Stomach (tissue), 8 donors: ENCODE measurements at regions not wholly inside any gene's neighbourhood (a gene's known extent, or its start where the extent isn't known, plus 50 kb on each side); places are given as distances from the start of the nearest gene placed in this dataset.

ENCODE experiments used
- DNase-seq, 2 donors: peaks; one replicate each; pipeline versions ENCODE4 v3.0.0 to v3.0.0-alpha.2; 2013 to 2019
- H3K27ac ChIP-seq, 5 donors: fragments of 200-600 bp in 4 of 5; sonication (generic) in 4 of 5; one replicate each; pipeline ENCODE4 v1.5.1; 2013 to 2019; ENCODE audit warnings: mild to moderate bottlenecking in 1 of 5, moderate library complexity in 1 of 5
- H3K27me3 ChIP-seq, 3 donors: fragments of 200-600 bp; sonication (generic); one replicate each; pipeline ENCODE4 v1.5.1; 2017 to 2019; ENCODE audit warnings: mixed run types in 1 of 3
- H3K36me3 ChIP-seq, 4 donors: fragments of 200-600 bp; sonication (generic); 1 replicate in 3 of 4; 2 replicates in 1 of 4; pipeline ENCODE4 v1.5.1; 2016 to 2019
- H3K4me1 ChIP-seq, 4 donors: fragments of 200-600 bp; sonication (generic); one replicate each; pipeline ENCODE4 v1.5.1; 2016 to 2019
- H3K4me3 ChIP-seq, 4 donors: fragments of 200-600 bp; sonication (generic) in 3 of 4; one replicate each; pipeline ENCODE4 v1.5.1; 2016 to 2019; ENCODE audit warnings: mild to moderate bottlenecking in 1 of 4
- H3K9me3 ChIP-seq, 4 donors: fragments of 200-600 bp; sonication (generic); one replicate each; pipeline ENCODE4 v1.5.1; 2016 to 2019
- EP300 ChIP-seq: sonication (generic); formaldehyde crosslinking; IDR thresholded peaks from one replicate; pipeline ENCODE4 v1.6.1; 2017; ENCODE audit warnings: antibody characterized with exemption
- POLR2A ChIP-seq, 4 donors: fragments of 450-650 bp; IDR thresholded peaks; one replicate each; pipeline ENCODE4 v1.6.1; 2016; ENCODE audit warnings: antibody characterized with exemption in 4 of 4, control low read depth in 2 of 4, mild to moderate bottlenecking in 1 of 4, moderate library complexity in 1 of 4
- POLR2AphosphoS5 ChIP-seq, 3 donors: sonication (generic); formaldehyde crosslinking; IDR thresholded peaks; one replicate each; pipeline ENCODE4 v1.6.1; 2016; ENCODE audit warnings: antibody characterized with exemption in 3 of 3
- WGBS, 5 donors: extraction: QIAGEN DNeasy Blood & Tissue Kit in 3 of 5; methylation state at CpG; one replicate each; pipeline versions ENCODE4 v1.1.5 to v1.1.7; 2013 to 2018; 5-methylcytosine and 5-hydroxymethylcytosine counted together
- intact Hi-C: fragments of 100-400 bp; cut with DNase I; formaldehyde crosslinking; loops from one replicate; pipeline ENCODE4 v1.15.1; 2023; ENCODE audit warnings: low total_unique reads
- TF ChIP-seq, protein P1 (sequence below), 7 experiments: fragments of 450-650 bp in 4 of 7; fragments of 200-600 bp in 3 of 7; sonication (generic) in 3 of 7; IDR thresholded peaks; one replicate each; pipeline ENCODE4 v1.5.1; 2016 to 2019; ENCODE audit warnings: antibody characterized with exemption in 7 of 7, control low read depth in 2 of 7, mild to moderate bottlenecking in 1 of 7
- donor health status: healthy with polysubstance abuse.
- donor health status: Bipolar disorder and iron deficiency.
- donor health status: healthy.

DNA sequence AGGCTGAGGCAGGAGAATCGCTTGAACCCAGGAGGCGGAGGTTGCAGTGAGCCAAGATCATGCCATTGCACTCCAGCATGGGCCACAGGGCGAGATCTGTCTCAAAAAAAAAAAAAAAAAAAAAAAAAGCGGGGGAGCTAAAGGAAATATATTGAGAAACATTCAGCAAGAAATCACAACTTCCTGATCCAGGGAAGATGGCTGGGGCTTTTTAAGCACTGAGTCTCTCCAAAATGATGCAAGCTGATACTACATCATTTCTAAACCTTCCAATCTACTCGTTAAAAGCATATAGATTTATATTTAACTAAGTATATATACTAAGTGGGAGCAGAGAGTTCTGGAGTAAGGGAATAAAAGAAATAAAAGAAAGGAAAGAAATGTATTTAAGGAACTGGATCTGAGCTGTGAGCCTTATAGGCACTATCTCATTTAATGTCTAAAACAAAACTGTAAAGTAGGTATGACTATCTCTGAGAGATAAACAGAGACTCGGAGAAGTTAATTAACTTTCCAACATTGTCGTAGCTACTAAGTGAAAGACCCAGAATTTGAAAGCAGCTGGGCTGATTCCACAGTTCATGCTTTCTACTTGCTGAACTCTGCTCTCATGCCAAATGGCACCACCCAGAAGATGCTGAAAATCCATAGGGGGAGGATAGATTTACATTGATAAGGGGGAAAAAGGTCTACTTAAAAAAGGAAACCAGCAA is 215.0 kb upstream of the MARCKS start:
- H3K4me1 ChIP-seq: peaks cover 22 to 45% (median 32%) of the 10 kb centered on the region in 4 donors
- intact Hi-C loops: no loop called here
- H3K4me3 ChIP-seq: peak overlapping the region in 1 of 4 donors; percentile 6
- WGBS, 5 donors: 62 to 73% (median 70%) methylated on average over 6 to 7 of the region's 7 CpGs
- no peak for DNase-seq
- no peaks in the 10 kb centered on the region for H3K27me3 ChIP-seq
- H3K27ac ChIP-seq: peak overlapping the region; percentile 46 to 78 (median 72)
- no peaks in the 10 kb centered on the region for H3K9me3 ChIP-seq
- no peak for TF ChIP-seq POLR2AphosphoS5 (IDR thresholded peaks at IDR 0.05)
- no peaks in the 10 kb centered on the region for H3K36me3 ChIP-seq

DNA sequence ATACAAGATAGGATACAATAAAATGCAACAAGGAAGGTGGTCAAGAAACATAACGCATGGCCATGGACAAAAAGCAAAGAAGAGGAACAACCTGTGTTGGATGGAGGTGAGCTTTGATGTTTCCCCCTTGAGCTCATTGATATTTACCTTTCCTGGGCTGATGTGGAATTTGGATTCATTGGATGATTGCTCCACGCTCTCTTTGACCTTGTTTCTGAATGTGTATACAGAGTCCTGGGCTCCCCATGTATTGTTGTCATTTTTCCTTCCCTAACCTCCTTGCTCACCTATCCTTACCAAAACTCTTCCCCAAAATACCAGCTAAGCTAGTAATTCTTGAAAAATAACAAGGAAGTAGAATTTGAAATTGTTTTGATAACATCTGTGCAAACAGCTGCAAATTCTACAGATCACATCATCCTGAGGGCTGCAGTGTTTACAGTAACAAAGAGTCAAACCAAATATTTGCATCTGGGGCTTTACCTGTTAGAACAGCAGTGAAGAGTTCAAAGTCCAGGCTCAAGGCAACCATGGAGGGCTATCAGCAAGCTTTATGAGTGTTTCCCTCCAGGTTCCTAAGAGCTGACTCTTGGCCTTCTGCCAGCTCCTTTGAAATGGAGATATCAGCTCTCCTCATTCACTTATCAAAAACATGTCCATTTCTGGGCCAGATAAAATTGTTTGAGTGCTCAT is 214.3 kb upstream of the MARCKS start:
- H3K36me3 ChIP-seq: no peaks in the 10 kb centered on the region
- WGBS, 5 donors: 20 to 56% (median 39%) methylated on average over 2 of the region's 2 CpGs
- no peaks in the 10 kb centered on the region for H3K27me3 ChIP-seq
- intact Hi-C loops: no loop called here
- no peaks in the 10 kb centered on the region for H3K9me3 ChIP-seq
- H3K4me1 ChIP-seq: peaks cover 25 to 45% (median 33%) of the 10 kb centered on the region in 4 donors
- H3K4me3 ChIP-seq: peak overlapping the region in 1 of 4 donors; percentile 6
- H3K27ac ChIP-seq: peak overlapping the region; percentile 56 to 78 (median 72)
- peak; percentile 95 to 97 for DNase-seq
- TF ChIP-seq POLR2A (IDR thresholded peaks at IDR 0.05): no peak
- TF ChIP-seq, protein P1, sequence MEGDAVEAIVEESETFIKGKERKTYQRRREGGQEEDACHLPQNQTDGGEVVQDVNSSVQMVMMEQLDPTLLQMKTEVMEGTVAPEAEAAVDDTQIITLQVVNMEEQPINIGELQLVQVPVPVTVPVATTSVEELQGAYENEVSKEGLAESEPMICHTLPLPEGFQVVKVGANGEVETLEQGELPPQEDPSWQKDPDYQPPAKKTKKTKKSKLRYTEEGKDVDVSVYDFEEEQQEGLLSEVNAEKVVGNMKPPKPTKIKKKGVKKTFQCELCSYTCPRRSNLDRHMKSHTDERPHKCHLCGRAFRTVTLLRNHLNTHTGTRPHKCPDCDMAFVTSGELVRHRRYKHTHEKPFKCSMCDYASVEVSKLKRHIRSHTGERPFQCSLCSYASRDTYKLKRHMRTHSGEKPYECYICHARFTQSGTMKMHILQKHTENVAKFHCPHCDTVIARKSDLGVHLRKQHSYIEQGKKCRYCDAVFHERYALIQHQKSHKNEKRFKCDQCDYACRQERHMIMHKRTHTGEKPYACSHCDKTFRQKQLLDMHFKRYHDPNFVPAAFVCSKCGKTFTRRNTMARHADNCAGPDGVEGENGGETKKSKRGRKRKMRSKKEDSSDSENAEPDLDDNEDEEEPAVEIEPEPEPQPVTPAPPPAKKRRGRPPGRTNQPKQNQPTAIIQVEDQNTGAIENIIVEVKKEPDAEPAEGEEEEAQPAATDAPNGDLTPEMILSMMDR (IDR thresholded peaks at IDR 0.05): no peak
- TF ChIP-seq POLR2AphosphoS5 (IDR thresholded peaks at IDR 0.05): peak in 2 of 3 donors; percentile 68 to 74

DNA sequence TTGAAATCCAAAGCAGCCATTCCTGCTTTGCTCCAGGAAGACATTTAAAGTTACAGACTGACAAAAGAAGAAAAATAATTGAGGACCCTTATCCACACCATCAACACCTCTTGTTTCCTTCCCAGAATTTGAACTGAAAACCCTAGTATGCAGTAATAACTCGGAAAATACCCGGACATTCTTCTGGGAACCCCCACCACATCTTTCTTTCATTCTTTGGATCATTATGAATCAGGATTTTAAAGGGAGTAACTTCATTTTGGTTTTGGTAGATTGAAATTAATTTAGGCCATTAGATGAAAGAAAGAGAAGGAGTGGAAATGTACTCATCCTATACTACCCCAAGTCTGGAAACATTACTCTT is 213.8 kb upstream of the MARCKS start:
- no peak for TF ChIP-seq POLR2AphosphoS5 (IDR thresholded peaks at IDR 0.05)
- TF ChIP-seq EP300: no peak
- no peak for TF ChIP-seq POLR2A (IDR thresholded peaks at IDR 0.05)
- TF ChIP-seq, protein P1 (IDR thresholded peaks at IDR 0.05): no peak
- Histone ChIP-seq H3K27me3 (no peaks in the 10 kb centered on the region), H3K36me3 (no peaks in the 10 kb centered on the region), H3K27ac (peak overlapping the region in 4 of 5 donors; percentile 50 to 78 (median 66)), H3K9me3 (no peaks in the 10 kb centered on the region), H3K4me1 (peaks cover 26 to 50% (median 33%) of the 10 kb centered on the region in 4 donors), H3K4me3 (no peak overlapping the region)
- DNase-seq: no peak
- intact Hi-C loops: no loop called here
- WGBS, 5 donors: 30 to 57% (median 32%) methylated on average over 2 of the region's 2 CpGs

GRCh38 chr6:113644861-113645575 is 212.1 kb upstream of the MARCKS start:
- intact Hi-C loops: no loop called here
- H3K4me3 ChIP-seq: no peak overlapping the region
- peaks cover 33 to 53% (median 42%) of the 10 kb centered on the region in 4 donors for H3K4me1 ChIP-seq
- H3K36me3 ChIP-seq: no peaks in the 10 kb centered on the region
- DNase-seq: no peak
- WGBS, 5 donors: 82 to 87% (median 85%) methylated on average over 13 of the region's 13 CpGs
- peak overlapping the region in 3 of 5 donors; percentile 38 to 78 (median 73) for H3K27ac ChIP-seq
- no peaks in the 10 kb centered on the region for H3K9me3 ChIP-seq
- no peaks in the 10 kb centered on the region for H3K27me3 ChIP-seq
- TF ChIP-seq, protein P1 (IDR thresholded peaks at IDR 0.05): no peak
- TF ChIP-seq EP300 (no peak), POLR2AphosphoS5 (IDR thresholded peaks at IDR 0.05) (no peak), POLR2A (IDR thresholded peaks at IDR 0.05) (no peak)
